Gastrocnemius medialis (tissue), 4 donors: ENCODE measurements at regions not wholly inside any gene's neighbourhood (a gene's known extent, or its start where the extent isn't known, plus 50 kb on each side); places are given as distances from the start of the nearest gene placed in this dataset.

Experiments
- ATAC-seq, 2 donors: fragments of 150-250 bp; one replicate each; pipeline ENCODE4 v1.9.1; 2016
- DNase-seq, 2 donors: peaks; one replicate each; pipeline ENCODE4 v3.0.0-alpha.2; 2019
- H3K27ac ChIP-seq, 4 donors: fragments of 200-600 bp; sonication (generic); 1 replicate in 1 of 4; 2 replicates in 3 of 4; pipeline ENCODE4 v1.5.1; 2016 to 2018; ENCODE audit warnings: mild to moderate bottlenecking in 2 of 4, moderate library complexity in 1 of 4
- H3K27me3 ChIP-seq, 3 donors: fragments of 200-600 bp; sonication (generic) in 2 of 3; 1 replicate in 1 of 3; 2 replicates in 2 of 3; pipeline versions ENCODE4 v1.5.1 to v1.6.0; 2016 to 2019; ENCODE audit warnings: mild to moderate bottlenecking in 1 of 3, moderate library complexity in 1 of 3
- H3K36me3 ChIP-seq, 2 donors: fragments of 200-600 bp; sonication (generic) in 1 of 2; one replicate each; pipeline ENCODE4 v1.5.1; 2017 to 2018
- H3K4me1 ChIP-seq, 2 donors: fragments of 200-600 bp; sonication (generic) in 1 of 2; one replicate each; pipeline ENCODE4 v1.5.1; 2016 to 2017; ENCODE audit warnings: mild to moderate bottlenecking in 2 of 2
- H3K4me3 ChIP-seq, 4 donors: fragments of 200-600 bp; sonication (generic) in 3 of 4; 1 replicate in 1 of 4; 2 replicates in 3 of 4; pipeline ENCODE4 v1.5.1; 2016 to 2019; ENCODE audit warnings: mild to moderate bottlenecking in 2 of 4
- H3K9me3 ChIP-seq, 3 donors: fragments of 200-600 bp; sonication (generic) in 2 of 3; 1 replicate in 1 of 3; 2 replicates in 2 of 3; pipeline ENCODE4 v1.5.1; 2016 to 2019
- POLR2A ChIP-seq, 2 donors: fragments of 450-650 bp; IDR thresholded peaks; one replicate each; pipeline ENCODE4 v1.6.1; 2017; ENCODE audit warnings: antibody characterized with exemption in 2 of 2, mild to moderate bottlenecking in 2 of 2, moderate library complexity in 2 of 2
- in situ Hi-C, 4 donors: fragments of 200-750 bp; cut with MboI; loops; one replicate each; pipeline versions ENCODE4 v1.15.0 to v1.8.0; 2017; ENCODE audit warnings: low sequenced_read_pairs in 4 of 4
- intact Hi-C: fragments of 100-400 bp; cut with DNase I; formaldehyde crosslinking; loops from one replicate; pipeline ENCODE4 v1.15.1; 2023; ENCODE audit warnings: low total_unique reads
- TF ChIP-seq, protein P1 (sequence below), 5 experiments: fragments of 450-650 bp in 3 of 5; fragments of 200-600 bp in 2 of 5; sonication (generic) in 2 of 5; IDR thresholded peaks in 4 of 5; conservative IDR thresholded peaks in 1 of 5; 1 replicate in 4 of 5; 2 replicates in 1 of 5; pipeline ENCODE4 v1.5.1; 2016 to 2019; ENCODE audit warnings: antibody characterized with exemption in 5 of 5, mild to moderate bottlenecking in 3 of 5, moderate library complexity in 3 of 5

DNA sequence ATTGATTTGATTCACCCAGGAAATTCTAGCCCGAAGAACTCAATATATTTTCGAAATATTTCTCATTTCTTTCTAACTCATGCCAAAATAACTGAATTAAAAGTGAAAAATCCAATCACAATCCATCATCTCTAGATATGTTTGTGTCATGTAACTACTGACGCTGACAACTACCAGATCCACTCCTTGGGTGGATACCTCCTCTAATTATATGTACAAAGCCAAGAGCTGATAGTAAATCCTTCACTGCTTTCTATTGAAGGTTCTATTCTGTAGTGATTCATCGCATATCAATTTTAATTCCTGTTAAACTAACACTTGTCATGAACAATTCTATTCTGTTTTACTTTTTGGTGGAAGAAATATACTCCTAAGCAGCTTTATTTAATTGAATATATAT, 1056.6 kb upstream of the NXPH2 start:
- no peak for DNase-seq
- ATAC-seq: no peak
- H3K27me3 ChIP-seq: no peaks in the 10 kb centered on the region
- intact Hi-C loops: no loop called here
- H3K9me3 ChIP-seq: no peaks in the 10 kb centered on the region
- H3K27ac ChIP-seq: no peak overlapping the region
- no peak overlapping the region for H3K4me3 ChIP-seq
- no peak for TF ChIP-seq POLR2A (IDR thresholded peaks at IDR 0.05)
- TF ChIP-seq, protein P1, sequence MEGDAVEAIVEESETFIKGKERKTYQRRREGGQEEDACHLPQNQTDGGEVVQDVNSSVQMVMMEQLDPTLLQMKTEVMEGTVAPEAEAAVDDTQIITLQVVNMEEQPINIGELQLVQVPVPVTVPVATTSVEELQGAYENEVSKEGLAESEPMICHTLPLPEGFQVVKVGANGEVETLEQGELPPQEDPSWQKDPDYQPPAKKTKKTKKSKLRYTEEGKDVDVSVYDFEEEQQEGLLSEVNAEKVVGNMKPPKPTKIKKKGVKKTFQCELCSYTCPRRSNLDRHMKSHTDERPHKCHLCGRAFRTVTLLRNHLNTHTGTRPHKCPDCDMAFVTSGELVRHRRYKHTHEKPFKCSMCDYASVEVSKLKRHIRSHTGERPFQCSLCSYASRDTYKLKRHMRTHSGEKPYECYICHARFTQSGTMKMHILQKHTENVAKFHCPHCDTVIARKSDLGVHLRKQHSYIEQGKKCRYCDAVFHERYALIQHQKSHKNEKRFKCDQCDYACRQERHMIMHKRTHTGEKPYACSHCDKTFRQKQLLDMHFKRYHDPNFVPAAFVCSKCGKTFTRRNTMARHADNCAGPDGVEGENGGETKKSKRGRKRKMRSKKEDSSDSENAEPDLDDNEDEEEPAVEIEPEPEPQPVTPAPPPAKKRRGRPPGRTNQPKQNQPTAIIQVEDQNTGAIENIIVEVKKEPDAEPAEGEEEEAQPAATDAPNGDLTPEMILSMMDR (IDR thresholded peaks at IDR 0.05 in 4 of 5, conservative IDR thresholded peaks at IDR 0.05 in 1 of 5): no peak
- no peaks in the 10 kb centered on the region for H3K36me3 ChIP-seq
- H3K4me1 ChIP-seq: no peaks in the 10 kb centered on the region
- in situ Hi-C loops: no loop called here

GRCh38 chr2:139835101-139835500, 1054.9 kb upstream of the NXPH2 start:
- Histone ChIP-seq H3K4me3 (no peak overlapping the region), H3K36me3 (no peaks in the 10 kb centered on the region), H3K9me3 (no peaks in the 10 kb centered on the region), H3K4me1 (no peaks in the 10 kb centered on the region), H3K27me3 (no peaks in the 10 kb centered on the region), H3K27ac (no peak overlapping the region)
- DNase-seq (no peak), ATAC-seq (no peak)
- TF ChIP-seq, protein P1 (IDR thresholded peaks at IDR 0.05 in 4 of 5, conservative IDR thresholded peaks at IDR 0.05 in 1 of 5): no peak
- no peak for TF ChIP-seq POLR2A (IDR thresholded peaks at IDR 0.05)
- intact Hi-C loops (no loop called here), in situ Hi-C loops (no loop called here)

DNA sequence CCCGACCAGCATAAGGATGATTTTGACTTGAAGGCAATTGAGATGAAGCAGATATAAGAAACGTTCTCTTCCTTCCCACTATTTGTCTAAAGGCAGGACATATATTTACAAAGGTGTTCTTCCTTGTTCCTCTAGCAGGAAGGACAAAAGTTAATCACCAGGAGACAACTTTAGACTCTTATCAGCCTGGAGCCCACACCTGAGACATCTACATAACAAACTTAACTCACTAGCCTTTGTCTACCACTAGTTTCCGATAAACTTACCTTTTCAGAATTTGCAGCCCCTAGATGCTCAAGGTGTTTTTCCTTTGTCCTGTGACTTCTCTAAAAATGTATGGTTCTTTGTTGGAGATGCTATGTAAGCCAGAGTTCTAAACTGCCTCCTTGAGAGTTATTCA, 1047.8 kb upstream of the NXPH2 start:
- intact Hi-C loops: no loop called here

GRCh38 chr2:139825726-139826125, 1045.5 kb upstream of the NXPH2 start:
- H3K36me3 ChIP-seq: no peaks in the 10 kb centered on the region
- no peaks in the 10 kb centered on the region for H3K9me3 ChIP-seq
- intact Hi-C loops (no loop called here), in situ Hi-C loops (no loop called here)
- no peak for TF ChIP-seq POLR2A (IDR thresholded peaks at IDR 0.05)
- TF ChIP-seq, protein P1 (IDR thresholded peaks at IDR 0.05 in 4 of 5, conservative IDR thresholded peaks at IDR 0.05 in 1 of 5): no peak
- no peak overlapping the region for H3K27ac ChIP-seq
- no peak for ATAC-seq
- H3K27me3 ChIP-seq: no peaks in the 10 kb centered on the region
- no peak for DNase-seq
- H3K4me3 ChIP-seq: no peak overlapping the region
- no peaks in the 10 kb centered on the region for H3K4me1 ChIP-seq

More for the DNA sequence above, 1047.8 kb upstream of the NXPH2 start:
- Histone ChIP-seq H3K4me1 (no peaks in the 10 kb centered on the region), H3K36me3 (no peaks in the 10 kb centered on the region), H3K27ac (no peak overlapping the region), H3K27me3 (no peaks in the 10 kb centered on the region), H3K4me3 (no peak overlapping the region), H3K9me3 (no peaks in the 10 kb centered on the region)
- in situ Hi-C loops: no loop called here
- TF ChIP-seq POLR2A (IDR thresholded peaks at IDR 0.05): no peak
- TF ChIP-seq, protein P1 (IDR thresholded peaks at IDR 0.05 in 4 of 5, conservative IDR thresholded peaks at IDR 0.05 in 1 of 5): no peak
- ATAC-seq (no peak), DNase-seq (no peak)

DNA sequence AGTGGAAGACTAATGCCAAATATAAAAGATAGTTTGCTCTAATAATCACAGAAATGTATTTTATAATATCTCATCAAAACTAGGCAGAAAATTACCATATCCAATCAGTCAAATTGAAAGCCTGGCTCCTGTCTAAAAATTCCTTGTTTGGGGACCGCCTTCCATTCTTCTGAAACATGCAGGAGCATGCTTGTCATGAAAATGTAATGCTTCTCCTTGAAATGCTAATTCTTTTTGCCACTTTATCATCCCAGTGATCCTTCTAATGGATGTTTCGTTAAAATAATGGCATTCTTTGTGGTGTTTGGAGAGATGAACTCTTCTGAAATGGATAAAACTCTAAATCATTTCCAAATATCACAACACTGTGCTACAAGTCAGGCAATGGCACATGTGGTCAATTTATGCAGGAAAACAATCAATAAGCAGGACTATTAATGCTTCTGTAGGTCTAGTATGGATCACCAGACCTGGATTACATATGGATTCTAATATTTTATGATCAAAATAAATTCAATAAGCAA, 1039.1 kb upstream of the NXPH2 start:
- H3K27ac ChIP-seq: no peak overlapping the region
- no peaks in the 10 kb centered on the region for H3K4me1 ChIP-seq
- TF ChIP-seq, protein P1 (IDR thresholded peaks at IDR 0.05 in 4 of 5, conservative IDR thresholded peaks at IDR 0.05 in 1 of 5): no peak
- TF ChIP-seq POLR2A (IDR thresholded peaks at IDR 0.05): no peak
- no peaks in the 10 kb centered on the region for H3K36me3 ChIP-seq
- no peak for ATAC-seq
- H3K9me3 ChIP-seq: no peaks in the 10 kb centered on the region
- intact Hi-C loops: no loop called here
- H3K27me3 ChIP-seq: no peaks in the 10 kb centered on the region
- H3K4me3 ChIP-seq: no peak overlapping the region
- in situ Hi-C loops: no loop called here
- no peak for DNase-seq
